ENCODE measurements at regions not wholly inside any gene's neighbourhood (a gene's known extent, or its start where the extent isn't known, plus 50 kb on each side); places are given as distances from the start of the nearest gene placed in this dataset.

DNA sequence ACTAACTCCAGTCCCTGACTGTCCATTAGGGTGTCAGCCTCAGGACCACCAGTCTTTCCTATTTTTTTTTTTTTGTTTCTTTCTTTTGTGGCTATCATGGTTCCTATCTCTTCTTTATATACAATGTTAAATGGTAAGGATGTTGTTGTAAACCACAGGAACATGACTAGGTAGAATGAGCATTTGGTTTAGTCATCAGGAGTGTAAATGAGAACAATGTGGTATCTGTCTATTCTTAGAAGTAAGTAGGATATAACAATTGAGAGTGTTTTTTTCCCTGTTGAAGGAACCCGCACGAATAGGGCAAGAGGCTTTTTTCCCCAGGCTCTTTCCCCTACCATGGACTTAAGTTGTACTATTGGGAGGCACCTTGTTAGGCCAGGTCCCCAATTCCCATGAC is 880.3 kb upstream of the GBE1 start:
- no peaks in the 10 kb centered on the region for H3K27me3 ChIP-seq (replicated peaks in 1 of 2; ENCODE audit: control insufficient read depth in 2 of 2, extremely low read depth in 1 of 2, insufficient read depth in 2 of 2, low read length in 1 of 2)
- H3K36me3 Mint-ChIP-seq, result no peaks in the 10 kb centered on the region
- WGBS (ENCODE audit: insufficient coverage), result no CpG with 5 or more reads among the region's 2 CpGs
- ChIA-PET CTCF (no interaction called here), POLR2A (no interaction called here)
- no peaks in the 10 kb centered on the region for H3K36me3 ChIP-seq (ENCODE audit: control insufficient read depth in 2 of 2, extremely low read depth in 1 of 2, insufficient read depth in 1 of 2, low read length in 1 of 2)
- no peaks in the 10 kb centered on the region for H3K4me1 ChIP-seq (ENCODE audit: control insufficient read depth in 1 of 2, extremely low read depth in 1 of 2, insufficient read depth in 2 of 2, low read length in 2 of 2)
- no peaks in the 10 kb centered on the region for H3K9me3 ChIP-seq
- no peak for DNase-seq
- no peaks in the 10 kb centered on the region for H3K27me3 Mint-ChIP-seq
- H3K9me3 Mint-ChIP-seq, result peaks cover 8 to 9% (median 8%) of the 10 kb centered on the region in 3 donors
- no peak overlapping the region for H3K4me3 Mint-ChIP-seq
- H3K4me1 Mint-ChIP-seq, result no peaks in the 10 kb centered on the region
- ATAC-seq (replicated peaks in 1 of 4), result no peak
- no peak overlapping the region for H3K27ac ChIP-seq (ENCODE audit: low read length)
- no peak overlapping the region for H3K27ac Mint-ChIP-seq
- no peak overlapping the region for H3K4me3 ChIP-seq (ENCODE audit: control insufficient read depth in 1 of 2, extremely low read depth in 1 of 2, low read length in 1 of 2)

- Mint-ChIP-seq H3K4me3 (no peak overlapping the region), H3K36me3 (no peaks in the 10 kb centered on the region), H3K4me1 (no peaks in the 10 kb centered on the region), H3K27ac (no peak overlapping the region), H3K9me3 (peaks cover 0 to 14% (median 10%) of the 10 kb centered on the region in 3 donors), H3K27me3 (no peaks in the 10 kb centered on the region)
- WGBS (ENCODE audit: insufficient coverage), result 44% methylated on average over 3 of the region's 3 CpGs
- Histone ChIP-seq H3K36me3 (ENCODE audit: control insufficient read depth in 2 of 2, extremely low read depth in 1 of 2, insufficient read depth in 1 of 2, low read length in 1 of 2) (no peaks in the 10 kb centered on the region), H3K27ac (ENCODE audit: low read length) (no peak overlapping the region), H3K9me3 (no peaks in the 10 kb centered on the region), H3K27me3 (replicated peaks in 1 of 2; ENCODE audit: control insufficient read depth in 2 of 2, extremely low read depth in 1 of 2, insufficient read depth in 2 of 2, low read length in 1 of 2) (no peaks in the 10 kb centered on the region), H3K4me1 (ENCODE audit: control insufficient read depth in 1 of 2, extremely low read depth in 1 of 2, insufficient read depth in 2 of 2, low read length in 2 of 2) (no peaks in the 10 kb centered on the region), H3K4me3 (ENCODE audit: control insufficient read depth in 1 of 2, extremely low read depth in 1 of 2, low read length in 1 of 2) (no peak overlapping the region)
- DNase-seq (no peak), ATAC-seq (replicated peaks in 1 of 4) (no peak)
- POLR2A ChIA-PET, result no interaction called here
- CTCF ChIA-PET, result no interaction called here
Observed at GRCh38 chr3:82640254-82640653, 878.8 kb upstream of the GBE1 start.

GRCh38 chr3:82637574-82637973 is 876.1 kb upstream of the GBE1 start:
- CTCF ChIA-PET, result no interaction called here
- Histone ChIP-seq H3K27ac (ENCODE audit: low read length) (no peak overlapping the region), H3K36me3 (ENCODE audit: control insufficient read depth in 2 of 2, extremely low read depth in 1 of 2, insufficient read depth in 1 of 2, low read length in 1 of 2) (no peaks in the 10 kb centered on the region), H3K4me1 (ENCODE audit: control insufficient read depth in 1 of 2, extremely low read depth in 1 of 2, insufficient read depth in 2 of 2, low read length in 2 of 2) (no peaks in the 10 kb centered on the region), H3K9me3 (no peaks in the 10 kb centered on the region), H3K27me3 (replicated peaks in 1 of 2; ENCODE audit: control insufficient read depth in 2 of 2, extremely low read depth in 1 of 2, insufficient read depth in 2 of 2, low read length in 1 of 2) (no peaks in the 10 kb centered on the region), H3K4me3 (ENCODE audit: control insufficient read depth in 1 of 2, extremely low read depth in 1 of 2, low read length in 1 of 2) (no peak overlapping the region)
- no peaks in the 10 kb centered on the region for H3K27me3 Mint-ChIP-seq
- DNase-seq, result no peak
- ATAC-seq (replicated peaks in 1 of 4), result no peak
- no peaks in the 10 kb centered on the region for H3K4me1 Mint-ChIP-seq
- H3K27ac Mint-ChIP-seq, result no peak overlapping the region
- no CpG with 5 or more reads among the region's 5 CpGs for WGBS (ENCODE audit: insufficient coverage)
- POLR2A ChIA-PET, result no interaction called here
- peaks cover 7 to 14% (median 13%) of the 10 kb centered on the region in 3 donors for H3K9me3 Mint-ChIP-seq
- H3K36me3 Mint-ChIP-seq, result no peaks in the 10 kb centered on the region
- no peak overlapping the region for H3K4me3 Mint-ChIP-seq

DNA sequence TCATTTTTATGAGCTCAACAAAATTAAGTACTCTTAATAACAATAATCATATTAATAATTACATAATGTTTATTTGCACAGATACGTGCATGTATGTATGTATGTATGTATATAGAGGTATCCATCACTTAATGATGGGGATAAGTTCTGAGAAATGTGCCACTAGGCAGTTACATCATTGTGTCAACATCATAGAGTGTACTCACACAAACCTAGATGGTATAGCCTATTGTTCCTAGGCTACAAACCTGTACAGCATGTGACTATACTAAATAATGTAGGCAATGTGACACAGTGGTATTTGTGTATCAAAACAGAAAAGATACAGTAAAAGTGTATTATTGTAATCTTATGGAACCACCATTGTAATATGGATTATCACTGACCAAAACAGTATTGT is 874.7 kb upstream of the GBE1 start:
- Mint-ChIP-seq H3K36me3 (no peaks in the 10 kb centered on the region), H3K27ac (no peak overlapping the region), H3K4me3 (no peak overlapping the region), H3K9me3 (peaks cover 9 to 10% (median 9%) of the 10 kb centered on the region in 3 donors), H3K4me1 (no peaks in the 10 kb centered on the region), H3K27me3 (no peaks in the 10 kb centered on the region)
- ATAC-seq (replicated peaks in 1 of 4) (no peak), DNase-seq (no peak)
- Histone ChIP-seq H3K27ac (ENCODE audit: low read length) (no peak overlapping the region), H3K4me3 (ENCODE audit: control insufficient read depth in 1 of 2, extremely low read depth in 1 of 2, low read length in 1 of 2) (no peak overlapping the region), H3K27me3 (replicated peaks in 1 of 2; ENCODE audit: control insufficient read depth in 2 of 2, extremely low read depth in 1 of 2, insufficient read depth in 2 of 2, low read length in 1 of 2) (no peaks in the 10 kb centered on the region), H3K9me3 (no peaks in the 10 kb centered on the region), H3K4me1 (ENCODE audit: control insufficient read depth in 1 of 2, extremely low read depth in 1 of 2, insufficient read depth in 2 of 2, low read length in 2 of 2) (no peaks in the 10 kb centered on the region), H3K36me3 (ENCODE audit: control insufficient read depth in 2 of 2, extremely low read depth in 1 of 2, insufficient read depth in 1 of 2, low read length in 1 of 2) (no peaks in the 10 kb centered on the region)
- POLR2A ChIA-PET, result no interaction called here
- WGBS (ENCODE audit: insufficient coverage), result no CpG with 5 or more reads among the region's 1 CpG
- CTCF ChIA-PET, result no interaction called here

DNA sequence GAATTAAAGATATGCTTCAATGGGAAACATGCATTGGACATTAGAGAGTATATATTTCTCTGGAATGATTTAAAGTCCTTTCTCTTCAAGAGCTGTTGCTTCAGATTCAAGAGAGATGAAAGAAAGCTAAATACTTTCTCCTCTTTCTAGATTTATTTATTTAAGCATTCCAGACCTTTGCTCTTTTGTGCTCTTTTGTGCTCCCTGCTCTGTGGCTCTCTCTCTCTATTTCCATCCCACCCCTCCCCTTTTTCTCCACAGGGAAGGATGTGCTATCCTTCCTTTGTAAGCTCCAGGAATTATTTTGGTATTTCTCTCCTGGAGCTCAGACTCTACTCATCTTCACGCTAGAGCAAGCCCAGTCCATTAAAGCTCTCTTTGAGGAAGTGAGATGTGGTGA is 871.9 kb upstream of the GBE1 start:
- no peak for ATAC-seq (replicated peaks in 1 of 4)
- no peak overlapping the region for H3K4me3 ChIP-seq (ENCODE audit: control insufficient read depth in 1 of 2, extremely low read depth in 1 of 2, low read length in 1 of 2)
- Mint-ChIP-seq H3K9me3 (peaks cover 16 to 19% (median 18%) of the 10 kb centered on the region in 3 donors), H3K36me3 (no peaks in the 10 kb centered on the region), H3K4me1 (no peaks in the 10 kb centered on the region), H3K4me3 (no peak overlapping the region), H3K27me3 (no peaks in the 10 kb centered on the region), H3K27ac (no peak overlapping the region)
- WGBS (ENCODE audit: insufficient coverage), result no CpG with 5 or more reads among the region's 1 CpG
- H3K27ac ChIP-seq (ENCODE audit: low read length), result no peak overlapping the region
- DNase-seq, result no peak
- POLR2A ChIA-PET, result no interaction called here
- H3K9me3 ChIP-seq, result no peaks in the 10 kb centered on the region
- no peaks in the 10 kb centered on the region for H3K4me1 ChIP-seq (ENCODE audit: control insufficient read depth in 1 of 2, extremely low read depth in 1 of 2, insufficient read depth in 2 of 2, low read length in 2 of 2)
- CTCF ChIA-PET, result no interaction called here
- H3K36me3 ChIP-seq (ENCODE audit: control insufficient read depth in 2 of 2, extremely low read depth in 1 of 2, insufficient read depth in 1 of 2, low read length in 1 of 2), result no peaks in the 10 kb centered on the region
- H3K27me3 ChIP-seq (replicated peaks in 1 of 2; ENCODE audit: control insufficient read depth in 2 of 2, extremely low read depth in 1 of 2, insufficient read depth in 2 of 2, low read length in 1 of 2), result no peaks in the 10 kb centered on the region

GRCh38 chr3:82629937-82630336 is 868.5 kb upstream of the GBE1 start:
- CTCF ChIA-PET, result no interaction called here
- Mint-ChIP-seq H3K27me3 (no peaks in the 10 kb centered on the region), H3K9me3 (peaks cover 16 to 20% (median 18%) of the 10 kb centered on the region in 3 donors), H3K36me3 (no peaks in the 10 kb centered on the region), H3K4me1 (no peaks in the 10 kb centered on the region), H3K27ac (no peak overlapping the region), H3K4me3 (no peak overlapping the region)
- Histone ChIP-seq H3K27ac (ENCODE audit: low read length) (no peak overlapping the region), H3K9me3 (no peaks in the 10 kb centered on the region), H3K36me3 (ENCODE audit: control insufficient read depth in 2 of 2, extremely low read depth in 1 of 2, insufficient read depth in 1 of 2, low read length in 1 of 2) (no peaks in the 10 kb centered on the region), H3K4me1 (ENCODE audit: control insufficient read depth in 1 of 2, extremely low read depth in 1 of 2, insufficient read depth in 2 of 2, low read length in 2 of 2) (no peaks in the 10 kb centered on the region), H3K27me3 (replicated peaks in 1 of 2; ENCODE audit: control insufficient read depth in 2 of 2, extremely low read depth in 1 of 2, insufficient read depth in 2 of 2, low read length in 1 of 2) (no peaks in the 10 kb centered on the region), H3K4me3 (ENCODE audit: control insufficient read depth in 1 of 2, extremely low read depth in 1 of 2, low read length in 1 of 2) (no peak overlapping the region)
- ATAC-seq (replicated peaks in 1 of 4) (no peak), DNase-seq (no peak)
- WGBS (ENCODE audit: insufficient coverage), result no CpG with 5 or more reads among the region's 3 CpGs
- POLR2A ChIA-PET, result no interaction called here

DNA sequence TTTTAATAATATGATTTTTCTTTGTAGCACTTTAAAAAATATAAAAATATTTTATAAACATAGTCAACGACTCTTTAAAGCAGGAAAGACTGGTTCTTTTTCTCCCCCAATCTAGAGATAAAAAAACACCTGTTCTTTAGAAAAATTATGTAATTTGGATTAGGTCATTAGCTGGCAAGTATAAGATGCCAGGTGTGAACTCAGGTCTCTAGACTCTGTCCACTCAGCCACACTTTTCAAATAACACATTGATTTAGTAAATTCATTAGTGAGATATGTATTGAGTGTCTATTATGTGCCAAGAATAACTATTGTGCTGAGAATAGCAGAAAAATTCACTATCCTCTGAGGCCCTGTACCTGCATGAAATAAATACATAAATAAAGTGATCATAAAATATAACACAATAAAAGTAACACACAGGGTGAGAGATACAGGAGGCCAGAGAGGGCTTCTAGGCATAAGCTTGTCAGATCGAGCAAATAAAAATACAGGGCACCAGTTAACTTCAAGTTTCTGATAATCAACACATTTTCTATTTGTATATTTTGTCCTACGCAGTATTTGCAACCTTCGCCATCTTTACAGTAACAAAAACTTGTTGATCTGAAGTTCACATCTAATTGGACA is 867.1 kb upstream of the GBE1 start:
- Mint-ChIP-seq H3K36me3 (no peaks in the 10 kb centered on the region), H3K27me3 (no peaks in the 10 kb centered on the region), H3K4me1 (no peaks in the 10 kb centered on the region), H3K9me3 (peaks cover 15 to 23% (median 16%) of the 10 kb centered on the region in 3 donors), H3K4me3 (no peak overlapping the region), H3K27ac (no peak overlapping the region)
- ChIA-PET CTCF (no interaction called here), POLR2A (no interaction called here)
- WGBS (ENCODE audit: insufficient coverage), result no CpG with 5 or more reads among the region's 4 CpGs
- Histone ChIP-seq H3K36me3 (ENCODE audit: control insufficient read depth in 2 of 2, extremely low read depth in 1 of 2, insufficient read depth in 1 of 2, low read length in 1 of 2) (no peaks in the 10 kb centered on the region), H3K27me3 (replicated peaks in 1 of 2; ENCODE audit: control insufficient read depth in 2 of 2, extremely low read depth in 1 of 2, insufficient read depth in 2 of 2, low read length in 1 of 2) (no peaks in the 10 kb centered on the region), H3K4me1 (ENCODE audit: control insufficient read depth in 1 of 2, extremely low read depth in 1 of 2, insufficient read depth in 2 of 2, low read length in 2 of 2) (no peaks in the 10 kb centered on the region), H3K9me3 (no peaks in the 10 kb centered on the region), H3K4me3 (ENCODE audit: control insufficient read depth in 1 of 2, extremely low read depth in 1 of 2, low read length in 1 of 2) (no peak overlapping the region), H3K27ac (ENCODE audit: low read length) (no peak overlapping the region)
- ATAC-seq (replicated peaks in 1 of 4), result no peak
- no peak for DNase-seq
